ENCODE measurements at regions not wholly inside any gene's neighbourhood (a gene's known extent, or its start where the extent isn't known, plus 50 kb on each side); places are given as distances from the start of the nearest gene placed in this dataset.

DNA sequence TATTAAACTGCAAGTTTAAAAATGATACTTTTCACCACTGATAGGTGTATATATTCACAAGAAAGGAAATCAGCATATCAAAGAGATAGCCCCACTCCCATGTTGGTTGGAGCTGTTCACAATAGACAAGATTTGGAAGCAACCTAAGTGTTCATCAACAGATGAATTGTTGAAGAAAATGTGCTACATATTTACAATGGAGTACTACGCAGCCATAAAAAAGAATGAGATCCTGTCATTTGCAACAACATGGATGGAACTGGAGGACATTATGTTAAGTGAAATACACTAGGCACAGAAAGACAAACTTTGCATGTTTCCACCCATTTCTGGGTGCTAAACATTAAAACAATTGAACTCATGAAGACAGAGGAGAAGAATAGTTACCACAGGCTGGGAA lies 278.9 kb upstream of the XYLT1 start:
- no peaks in the 10 kb centered on the region for H3K9me3 ChIP-seq (ENCODE audit: low read depth)
- no peaks in the 10 kb centered on the region for H3K36me3 ChIP-seq
- H3K4me1 ChIP-seq (ENCODE audit: low read depth), result no peaks in the 10 kb centered on the region
- no peak overlapping the region for H3K4me3 ChIP-seq
- no peak overlapping the region for H3K27ac ChIP-seq
- no peaks in the 10 kb centered on the region for H3K27me3 ChIP-seq
- no peak for DNase-seq (ENCODE audit: low read depth in 1 of 2, low spot score in 1 of 2)
- TF ChIP-seq, protein P1, sequence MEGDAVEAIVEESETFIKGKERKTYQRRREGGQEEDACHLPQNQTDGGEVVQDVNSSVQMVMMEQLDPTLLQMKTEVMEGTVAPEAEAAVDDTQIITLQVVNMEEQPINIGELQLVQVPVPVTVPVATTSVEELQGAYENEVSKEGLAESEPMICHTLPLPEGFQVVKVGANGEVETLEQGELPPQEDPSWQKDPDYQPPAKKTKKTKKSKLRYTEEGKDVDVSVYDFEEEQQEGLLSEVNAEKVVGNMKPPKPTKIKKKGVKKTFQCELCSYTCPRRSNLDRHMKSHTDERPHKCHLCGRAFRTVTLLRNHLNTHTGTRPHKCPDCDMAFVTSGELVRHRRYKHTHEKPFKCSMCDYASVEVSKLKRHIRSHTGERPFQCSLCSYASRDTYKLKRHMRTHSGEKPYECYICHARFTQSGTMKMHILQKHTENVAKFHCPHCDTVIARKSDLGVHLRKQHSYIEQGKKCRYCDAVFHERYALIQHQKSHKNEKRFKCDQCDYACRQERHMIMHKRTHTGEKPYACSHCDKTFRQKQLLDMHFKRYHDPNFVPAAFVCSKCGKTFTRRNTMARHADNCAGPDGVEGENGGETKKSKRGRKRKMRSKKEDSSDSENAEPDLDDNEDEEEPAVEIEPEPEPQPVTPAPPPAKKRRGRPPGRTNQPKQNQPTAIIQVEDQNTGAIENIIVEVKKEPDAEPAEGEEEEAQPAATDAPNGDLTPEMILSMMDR (IDR thresholded peaks at IDR 0.05; ENCODE audit: low read depth, low read length), result no peak

DNA sequence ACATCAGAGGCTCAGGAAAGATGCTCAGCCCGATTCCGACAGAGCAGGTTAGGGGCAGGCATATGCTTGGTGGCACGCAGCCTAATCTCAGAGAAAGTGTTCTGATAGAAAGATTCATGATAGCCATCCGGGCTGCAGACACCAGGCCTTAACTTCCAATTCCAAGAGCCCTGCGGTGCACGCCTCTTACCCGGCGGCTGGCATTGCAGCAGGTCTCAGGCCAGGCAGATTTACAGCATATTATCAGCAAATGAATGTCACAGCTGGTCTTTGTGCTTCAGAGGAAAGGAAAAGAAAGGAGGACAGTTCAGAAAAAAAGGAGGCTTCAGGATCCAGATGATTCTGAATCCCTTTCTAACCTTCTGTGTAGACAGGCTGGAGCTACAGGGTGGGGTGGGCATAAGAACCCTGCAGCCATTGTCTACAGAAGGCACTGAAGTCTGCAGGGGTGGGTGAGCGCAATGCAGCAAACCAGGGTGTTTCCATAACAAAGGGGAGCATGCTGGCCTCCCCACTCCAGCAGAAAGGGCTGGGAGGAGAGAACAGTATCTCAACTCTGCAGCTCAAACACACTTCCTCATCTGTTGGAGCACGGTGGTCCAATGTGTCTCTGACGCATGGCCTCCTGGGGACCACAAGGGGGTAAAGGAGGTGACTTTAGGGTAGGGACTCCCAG lies 277.4 kb upstream of the XYLT1 start:
- Histone ChIP-seq H3K9me3 (ENCODE audit: low read depth) (no peaks in the 10 kb centered on the region), H3K27ac (no peak overlapping the region), H3K27me3 (no peaks in the 10 kb centered on the region), H3K4me3 (no peak overlapping the region), H3K36me3 (no peaks in the 10 kb centered on the region), H3K4me1 (ENCODE audit: low read depth) (no peaks in the 10 kb centered on the region)
- TF ChIP-seq, protein P1 (IDR thresholded peaks at IDR 0.05; ENCODE audit: low read depth, low read length), result no peak
- no peak for DNase-seq (ENCODE audit: low read depth in 1 of 2, low spot score in 1 of 2)

DNA sequence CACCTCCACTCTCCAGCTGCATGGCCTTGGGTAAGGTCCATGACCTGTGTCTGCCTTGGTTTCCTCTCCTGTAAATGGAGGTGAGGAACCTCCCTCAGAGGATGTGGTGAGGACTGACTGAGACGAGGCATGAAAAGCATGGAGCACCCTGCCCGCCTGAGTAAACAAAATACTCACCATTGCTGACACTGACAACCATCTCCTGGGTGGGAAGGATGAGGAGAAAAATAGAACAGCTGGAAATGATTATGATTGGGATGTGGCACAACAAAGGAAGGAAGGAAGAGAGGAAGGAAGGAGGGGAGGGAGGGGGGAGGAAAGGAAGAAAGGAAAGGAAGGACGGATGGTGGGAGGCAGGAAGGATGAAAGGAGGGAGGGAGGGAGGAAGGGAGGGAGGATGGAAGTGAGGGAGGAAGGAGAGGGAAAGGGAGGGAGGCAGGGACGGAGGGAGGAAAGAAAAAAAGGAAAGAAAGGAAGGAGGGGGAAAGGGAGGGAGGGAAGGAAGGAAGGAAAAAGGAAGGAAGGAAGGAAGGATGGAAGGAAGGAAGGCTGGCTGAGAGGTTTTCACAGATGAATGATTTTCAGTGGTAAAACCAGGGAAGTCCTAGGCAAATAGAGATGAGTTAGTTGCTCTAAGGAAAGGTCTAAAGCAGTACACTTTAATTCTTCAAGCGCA lies 276.5 kb upstream of the XYLT1 start:
- TF ChIP-seq, protein P1 (IDR thresholded peaks at IDR 0.05; ENCODE audit: low read depth, low read length), result no peak
- no peak overlapping the region for H3K27ac ChIP-seq
- H3K9me3 ChIP-seq (ENCODE audit: low read depth), result no peaks in the 10 kb centered on the region
- DNase-seq (ENCODE audit: low read depth in 1 of 2, low spot score in 1 of 2), result no peak
- H3K4me1 ChIP-seq (ENCODE audit: low read depth), result no peaks in the 10 kb centered on the region
- H3K4me3 ChIP-seq, result no peak overlapping the region
- H3K36me3 ChIP-seq, result no peaks in the 10 kb centered on the region
- H3K27me3 ChIP-seq, result no peaks in the 10 kb centered on the region

DNA sequence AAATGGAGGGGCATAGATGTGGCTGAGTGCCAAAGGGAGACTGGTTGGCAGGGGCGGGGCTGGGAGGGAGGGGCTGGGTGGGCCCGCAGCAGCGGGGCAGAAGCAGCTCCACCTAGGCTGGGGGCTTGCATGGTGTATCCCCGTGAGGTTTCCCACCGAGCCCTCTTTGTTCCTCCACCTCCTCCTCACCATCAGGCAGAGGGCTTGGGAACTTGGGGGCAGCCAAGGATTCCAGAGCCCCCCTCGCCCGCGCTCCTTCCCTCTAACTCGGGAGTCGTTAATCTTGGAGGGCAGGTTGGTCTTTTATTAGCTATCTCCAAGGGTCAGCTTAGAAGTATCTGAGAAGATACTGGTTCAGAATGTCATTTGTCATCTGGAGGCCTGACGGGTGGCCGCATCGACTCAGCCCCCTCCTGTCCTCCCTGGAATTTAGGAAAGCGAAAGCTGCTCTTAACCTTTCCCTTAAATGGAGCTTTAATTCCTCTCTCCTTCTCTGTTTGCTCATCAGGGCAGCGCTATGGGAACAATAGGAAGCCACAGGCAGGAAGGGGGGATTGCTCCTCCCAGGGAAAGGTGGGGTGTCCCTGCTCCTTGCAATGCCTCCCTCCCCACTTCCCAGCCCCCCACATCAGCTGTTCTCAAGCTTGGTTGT lies 274.3 kb upstream of the XYLT1 start:
- no peaks in the 10 kb centered on the region for H3K36me3 ChIP-seq
- no peaks in the 10 kb centered on the region for H3K27me3 ChIP-seq
- H3K4me3 ChIP-seq, result no peak overlapping the region
- no peaks in the 10 kb centered on the region for H3K4me1 ChIP-seq (ENCODE audit: low read depth)
- H3K27ac ChIP-seq, result no peak overlapping the region
- TF ChIP-seq, protein P1 (IDR thresholded peaks at IDR 0.05; ENCODE audit: low read depth, low read length), result no peak
- peak in 1 of 2 donors; percentile 25 for DNase-seq (ENCODE audit: low read depth in 1 of 2, low spot score in 1 of 2)
- H3K9me3 ChIP-seq (ENCODE audit: low read depth), result no peaks in the 10 kb centered on the region

DNA sequence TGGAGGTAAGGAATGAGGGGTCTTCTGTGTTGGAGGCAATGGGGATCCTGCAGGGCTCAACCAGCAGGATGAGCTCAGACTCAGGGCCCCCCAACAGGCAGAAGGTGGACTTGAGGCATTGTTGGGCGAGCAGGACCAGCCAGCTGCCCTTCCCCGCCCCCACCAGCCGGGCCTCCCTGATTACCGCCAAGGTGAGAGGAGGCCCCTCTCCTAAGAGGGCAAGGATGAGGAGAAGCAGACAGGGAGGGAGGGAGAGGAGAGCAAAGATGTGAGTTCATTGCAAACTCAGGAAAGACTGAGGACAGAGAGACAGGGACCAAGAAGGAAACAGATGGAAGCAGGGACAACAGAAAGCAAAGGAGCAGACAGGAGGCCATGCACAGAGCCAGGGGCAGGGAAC lies 272.8 kb upstream of the XYLT1 start:
- DNase-seq (ENCODE audit: low read depth in 1 of 2, low spot score in 1 of 2), result no peak
- Histone ChIP-seq H3K36me3 (no peaks in the 10 kb centered on the region), H3K4me3 (no peak overlapping the region), H3K4me1 (ENCODE audit: low read depth) (no peaks in the 10 kb centered on the region), H3K27ac (no peak overlapping the region), H3K9me3 (ENCODE audit: low read depth) (no peaks in the 10 kb centered on the region), H3K27me3 (no peaks in the 10 kb centered on the region)
- TF ChIP-seq, protein P1 (IDR thresholded peaks at IDR 0.05; ENCODE audit: low read depth, low read length), result no peak
